ENCODE measurements at regions not wholly inside any gene's neighbourhood (a gene's known extent, or its start where the extent isn't known, plus 50 kb on each side); places are given as distances from the start of the nearest gene placed in this dataset.
A peak's percentile ranks its signal among the peaks of the same experiment; 100 is the strongest.

- H3K27ac Mint-ChIP-seq: no peak overlapping the region
- H3K9me3 Mint-ChIP-seq: no peaks in the 10 kb centered on the region
- H3K27me3 Mint-ChIP-seq: no peaks in the 10 kb centered on the region
- no peaks in the 10 kb centered on the region for H3K36me3 Mint-ChIP-seq
- DNase-seq (no peak), ATAC-seq (no peak)
- POLR2A ChIA-PET: no interaction called here
- peaks cover 14 to 28% (median 20%) of the 10 kb centered on the region in 4 donors for H3K4me1 Mint-ChIP-seq
- no peak overlapping the region for H3K4me3 Mint-ChIP-seq
These were observed 128.3 kb downstream of the OLIG3 start for GRCh38 chr6:137365707-137366437.

GRCh38 chr6:137363805-137364138, 130.4 kb downstream of the OLIG3 start:
- Mint-ChIP-seq H3K4me3 (peak overlapping the region in 5 of 10 donors; percentile 4 to 60 (median 37)), H3K27ac (peak overlapping the region in 3 of 10 donors; percentile 10 to 23 (median 16)), H3K9me3 (no peaks in the 10 kb centered on the region), H3K4me1 (peaks cover 14 to 20% (median 20%) of the 10 kb centered on the region in 4 donors), H3K27me3 (peaks cover 0 to 2% (median 0%) of the 10 kb centered on the region in 5 donors), H3K36me3 (no peaks in the 10 kb centered on the region)
- DNase-seq (peak in 3 of 10 donors; percentile 41 to 59 (median 54)), ATAC-seq (peak; percentile 55 to 62)
- POLR2A ChIA-PET: interaction anchor here (0.7 to 1.1 kb wide), 3 partner anchors 9 to 60 kb away, joined by 3 read pairs; no protein-coding TSS in a partner anchor

GRCh38 chr6:137362878-137363804, 131.1 kb downstream of the OLIG3 start:
- H3K4me1 Mint-ChIP-seq: peaks cover 16 to 20% (median 20%) of the 10 kb centered on the region in 4 donors
- peak overlapping the region in 4 of 10 donors; percentile 4 to 39 (median 36) for H3K4me3 Mint-ChIP-seq
- no peak for ATAC-seq
- H3K9me3 Mint-ChIP-seq: no peaks in the 10 kb centered on the region
- POLR2A ChIA-PET: interaction anchor here (0.7 to 1.1 kb wide), 3 partner anchors 9 to 61 kb away, joined by 3 read pairs; no protein-coding TSS in a partner anchor
- peak overlapping the region in 2 of 10 donors; percentile 16 to 23 for H3K27ac Mint-ChIP-seq
- no peaks in the 10 kb centered on the region for H3K36me3 Mint-ChIP-seq
- H3K27me3 Mint-ChIP-seq: peaks cover 0 to 2% (median 0%) of the 10 kb centered on the region in 5 donors
- peak in 1 of 10 donors; percentile 1 for DNase-seq

- no peak for ATAC-seq
- no peaks in the 10 kb centered on the region for H3K36me3 Mint-ChIP-seq
- H3K27me3 Mint-ChIP-seq: peaks cover 0 to 2% (median 0%) of the 10 kb centered on the region in 5 donors
- no peak overlapping the region for H3K4me3 Mint-ChIP-seq
- H3K4me1 Mint-ChIP-seq: peaks cover 19 to 20% (median 20%) of the 10 kb centered on the region in 4 donors
- H3K27ac Mint-ChIP-seq: no peak overlapping the region
- DNase-seq: no peak
- POLR2A ChIA-PET: no interaction called here
- no peaks in the 10 kb centered on the region for H3K9me3 Mint-ChIP-seq
These were observed 132.5 kb downstream of the OLIG3 start for GRCh38 chr6:137361701-137362100.

GRCh38 chr6:137358273-137358672, 135.9 kb downstream of the OLIG3 start:
- Mint-ChIP-seq H3K27me3 (peaks cover 0 to 2% (median 0%) of the 10 kb centered on the region in 5 donors), H3K9me3 (no peaks in the 10 kb centered on the region), H3K4me1 (peaks cover 18 to 20% (median 18%) of the 10 kb centered on the region in 4 donors), H3K36me3 (no peaks in the 10 kb centered on the region), H3K27ac (no peak overlapping the region), H3K4me3 (no peak overlapping the region)
- ATAC-seq (no peak), DNase-seq (no peak)
- POLR2A ChIA-PET: interaction anchor here (0.9 kb wide), 1 partner anchor 34 kb away, joined by 3 read pairs; no protein-coding TSS in a partner anchor

GRCh38 chr6:137357948-137358266, 136.3 kb downstream of the OLIG3 start:
- POLR2A ChIA-PET: interaction anchor here (0.9 kb wide), 1 partner anchor 35 kb away, joined by 3 read pairs; no protein-coding TSS in a partner anchor
- H3K27me3 Mint-ChIP-seq: peaks cover 0 to 2% (median 0%) of the 10 kb centered on the region in 5 donors
- no peak overlapping the region for H3K27ac Mint-ChIP-seq
- no peak overlapping the region for H3K4me3 Mint-ChIP-seq
- no peaks in the 10 kb centered on the region for H3K9me3 Mint-ChIP-seq
- DNase-seq (no peak), ATAC-seq (no peak)
- no peaks in the 10 kb centered on the region for H3K36me3 Mint-ChIP-seq
- H3K4me1 Mint-ChIP-seq: peaks cover 15 to 20% (median 18%) of the 10 kb centered on the region in 4 donors

GRCh38 chr6:137357263-137357947, 136.8 kb downstream of the OLIG3 start:
- Mint-ChIP-seq H3K36me3 (no peaks in the 10 kb centered on the region), H3K27me3 (peaks cover 0 to 2% (median 0%) of the 10 kb centered on the region in 5 donors), H3K9me3 (no peaks in the 10 kb centered on the region), H3K4me1 (peaks cover 12 to 18% (median 16%) of the 10 kb centered on the region in 4 donors), H3K27ac (no peak overlapping the region), H3K4me3 (no peak overlapping the region)
- POLR2A ChIA-PET: interaction anchor here (0.9 kb wide), 1 partner anchor 35 kb away, joined by 3 read pairs; no protein-coding TSS in a partner anchor
- DNase-seq (no peak), ATAC-seq (no peak)

GRCh38 chr6:137353842-137354397, 134.7 kb upstream of the IFNGR1 start:
- no peaks in the 10 kb centered on the region for H3K9me3 Mint-ChIP-seq
- no peak for DNase-seq
- no peak overlapping the region for H3K4me3 Mint-ChIP-seq
- ATAC-seq: no peak
- POLR2A ChIA-PET: interaction anchor here (1.0 kb wide), 1 partner anchor 9 kb away, joined by 3 read pairs; no protein-coding TSS in a partner anchor
- peak overlapping the region in 7 of 10 donors; percentile 4 to 77 (median 41) for H3K27ac Mint-ChIP-seq
- H3K27me3 Mint-ChIP-seq: no peaks in the 10 kb centered on the region
- peaks cover 12 to 24% (median 15%) of the 10 kb centered on the region in 4 donors for H3K4me1 Mint-ChIP-seq
- H3K36me3 Mint-ChIP-seq: no peaks in the 10 kb centered on the region

- peak in 2 of 10 donors; percentile 9 to 17 for DNase-seq
- H3K36me3 Mint-ChIP-seq: no peaks in the 10 kb centered on the region
- no peaks in the 10 kb centered on the region for H3K27me3 Mint-ChIP-seq
- no peaks in the 10 kb centered on the region for H3K9me3 Mint-ChIP-seq
- H3K27ac Mint-ChIP-seq: peak overlapping the region in 6 of 10 donors; percentile 4 to 77 (median 46)
- H3K4me3 Mint-ChIP-seq: peak overlapping the region in 2 of 10 donors; percentile 21 to 35
- ATAC-seq: peak in 1 of 2 donors; percentile 65
- H3K4me1 Mint-ChIP-seq: peaks cover 12 to 24% (median 15%) of the 10 kb centered on the region in 4 donors
- POLR2A ChIA-PET: interaction anchor here (1.0 kb wide), 1 partner anchor 10 kb away, joined by 3 read pairs; no protein-coding TSS in a partner anchor
These were observed 134.2 kb upstream of the IFNGR1 start for GRCh38 chr6:137353346-137353745.

- ATAC-seq (no peak), DNase-seq (no peak)
- H3K27ac Mint-ChIP-seq: peak overlapping the region in 1 of 10 donors; percentile 77
- no peaks in the 10 kb centered on the region for H3K9me3 Mint-ChIP-seq
- POLR2A ChIA-PET: no interaction called here
- H3K27me3 Mint-ChIP-seq: no peaks in the 10 kb centered on the region
- no peak overlapping the region for H3K4me3 Mint-ChIP-seq
- no peaks in the 10 kb centered on the region for H3K36me3 Mint-ChIP-seq
- H3K4me1 Mint-ChIP-seq: peaks cover 8 to 24% (median 15%) of the 10 kb centered on the region in 4 donors
These were observed 133.7 kb upstream of the IFNGR1 start for GRCh38 chr6:137352859-137353258.

GRCh38 chr6:137351890-137352289, 132.7 kb upstream of the IFNGR1 start:
- Mint-ChIP-seq H3K36me3 (no peaks in the 10 kb centered on the region), H3K27me3 (no peaks in the 10 kb centered on the region), H3K27ac (peak overlapping the region in 4 of 10 donors; percentile 0 to 50 (median 28)), H3K4me3 (no peak overlapping the region), H3K9me3 (no peaks in the 10 kb centered on the region), H3K4me1 (peaks cover 6 to 24% (median 15%) of the 10 kb centered on the region in 4 donors)
- DNase-seq (no peak), ATAC-seq (no peak)
- POLR2A ChIA-PET: no interaction called here

- Mint-ChIP-seq H3K27ac (no peak overlapping the region), H3K36me3 (no peaks in the 10 kb centered on the region), H3K4me3 (no peak overlapping the region), H3K4me1 (peaks cover 6 to 24% (median 15%) of the 10 kb centered on the region in 4 donors), H3K9me3 (no peaks in the 10 kb centered on the region), H3K27me3 (no peaks in the 10 kb centered on the region)
- ATAC-seq (no peak), DNase-seq (no peak)
- POLR2A ChIA-PET: no interaction called here
These were observed 131.7 kb upstream of the IFNGR1 start for GRCh38 chr6:137350857-137351256.

Data from naive thymus-derived CD8-positive, alpha-beta T cell (primary cell).